ENCODE measurements at regions not wholly inside any gene's neighbourhood (a gene's known extent, or its start where the extent isn't known, plus 50 kb on each side); places are given as distances from the start of the nearest gene placed in this dataset.

GRCh38 chr16:8237452-8237851, 352.9 kb downstream of the TMEM114 start:
- TF ChIP-seq CTCF (IDR thresholded peaks at IDR 0.05) (no peak), POLR2A (IDR thresholded peaks at IDR 0.05) (no peak)

Measured in adrenal gland (tissue), 5 donors.